NB4 (cell line): ENCODE measurements at regions not wholly inside any gene's neighbourhood (a gene's known extent, or its start where the extent isn't known, plus 50 kb on each side); places are given as distances from the start of the nearest gene placed in this dataset.

Source experiments
- POLR2A ChIP-seq: IDR thresholded peaks from 2 replicates; pipeline ENCODE4 v1.6.1; 2011; ENCODE audit warnings: mild to moderate bottlenecking; ENCODE audit not compliant: insufficient read length; ENCODE audit errors: extremely low read depth
- TF ChIP-seq, protein P1 (sequence below): IDR thresholded peaks from one replicate; pipeline ENCODE4 v1.5.1; 2012; ENCODE audit warnings: low read depth, low read length
- TF ChIP-seq, protein P2 (sequence below): IDR thresholded peaks from 2 replicates; pipeline ENCODE4 v1.6.1; 2011; ENCODE audit warnings: low read depth, low read length

DNA sequence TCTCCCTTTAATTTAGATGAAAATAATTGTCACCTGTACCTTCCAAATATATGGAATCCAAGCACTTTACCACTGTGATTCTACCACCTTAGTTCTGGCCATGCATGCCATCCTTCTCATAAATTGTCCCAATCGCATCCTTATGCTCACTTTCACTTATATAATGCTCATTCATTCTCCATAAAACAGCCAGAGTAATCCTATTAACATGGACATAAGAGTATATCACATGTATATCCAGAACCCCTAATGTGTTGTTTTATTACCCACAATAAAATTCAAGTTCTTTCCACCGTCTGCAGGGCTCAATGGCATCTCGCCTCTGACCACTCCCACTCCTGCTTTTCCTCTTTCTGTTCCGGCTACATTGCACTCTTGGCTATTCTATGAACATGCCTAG, 597.5 kb upstream of the MIR17HG start:
- TF ChIP-seq, protein P1, sequence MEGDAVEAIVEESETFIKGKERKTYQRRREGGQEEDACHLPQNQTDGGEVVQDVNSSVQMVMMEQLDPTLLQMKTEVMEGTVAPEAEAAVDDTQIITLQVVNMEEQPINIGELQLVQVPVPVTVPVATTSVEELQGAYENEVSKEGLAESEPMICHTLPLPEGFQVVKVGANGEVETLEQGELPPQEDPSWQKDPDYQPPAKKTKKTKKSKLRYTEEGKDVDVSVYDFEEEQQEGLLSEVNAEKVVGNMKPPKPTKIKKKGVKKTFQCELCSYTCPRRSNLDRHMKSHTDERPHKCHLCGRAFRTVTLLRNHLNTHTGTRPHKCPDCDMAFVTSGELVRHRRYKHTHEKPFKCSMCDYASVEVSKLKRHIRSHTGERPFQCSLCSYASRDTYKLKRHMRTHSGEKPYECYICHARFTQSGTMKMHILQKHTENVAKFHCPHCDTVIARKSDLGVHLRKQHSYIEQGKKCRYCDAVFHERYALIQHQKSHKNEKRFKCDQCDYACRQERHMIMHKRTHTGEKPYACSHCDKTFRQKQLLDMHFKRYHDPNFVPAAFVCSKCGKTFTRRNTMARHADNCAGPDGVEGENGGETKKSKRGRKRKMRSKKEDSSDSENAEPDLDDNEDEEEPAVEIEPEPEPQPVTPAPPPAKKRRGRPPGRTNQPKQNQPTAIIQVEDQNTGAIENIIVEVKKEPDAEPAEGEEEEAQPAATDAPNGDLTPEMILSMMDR, result no peak
- TF ChIP-seq, protein P2, sequence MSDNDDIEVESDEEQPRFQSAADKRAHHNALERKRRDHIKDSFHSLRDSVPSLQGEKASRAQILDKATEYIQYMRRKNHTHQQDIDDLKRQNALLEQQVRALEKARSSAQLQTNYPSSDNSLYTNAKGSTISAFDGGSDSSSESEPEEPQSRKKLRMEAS, result no peak
- TF ChIP-seq POLR2A, result no peak
